NCI-H2171 treated with DMSO at 0.1 percent for 48 hours (cell line): ENCODE measurements at regions not wholly inside any gene's neighbourhood (a gene's known extent, or its start where the extent isn't known, plus 50 kb on each side); places are given as distances from the start of the nearest gene placed in this dataset.

Experiments used
- DNase-seq: peaks from one replicate; lab custom pipeline; 2025; lab: John Stamatoyannopoulos, UW

DNA sequence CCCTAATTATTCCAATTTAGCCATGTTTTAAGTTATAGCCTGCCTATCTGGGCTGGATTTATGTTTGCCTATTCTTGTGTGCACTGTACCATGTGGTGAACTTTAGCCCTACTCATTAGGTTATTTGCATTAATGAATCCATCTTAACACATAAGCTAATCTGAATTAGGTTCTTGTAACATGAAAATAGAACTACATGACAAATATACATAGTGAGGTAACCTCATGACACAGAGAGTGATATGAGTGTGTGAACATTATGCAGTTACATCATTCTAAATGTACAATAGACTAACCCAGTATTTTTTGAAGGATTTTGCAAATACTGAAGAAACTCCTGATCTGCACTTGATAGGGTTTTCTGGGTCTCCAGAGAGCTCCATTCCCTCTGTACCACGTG, 733.7 kb upstream of the CITED2 start:
- no peak for DNase-seq

DNA sequence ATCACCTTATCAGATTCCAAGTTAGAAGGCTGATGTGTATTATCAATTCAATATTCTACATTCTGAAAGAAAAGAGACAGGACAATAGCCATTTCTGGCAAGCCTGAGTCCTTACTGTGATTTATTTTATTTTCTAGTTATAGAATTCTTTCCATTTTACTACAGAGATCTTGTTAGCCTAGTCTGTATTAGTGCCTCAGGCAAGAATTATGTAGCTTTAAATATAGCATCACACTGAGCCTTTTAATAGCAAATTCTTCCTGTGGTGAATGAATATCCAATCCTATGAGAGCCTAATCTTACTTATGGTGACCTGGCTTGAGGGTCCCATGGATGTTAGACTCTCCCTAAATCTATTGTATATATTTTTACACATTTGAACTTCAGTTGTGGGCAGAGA, 732.8 kb upstream of the CITED2 start:
- DNase-seq, result no peak

GRCh38 chr6:140105857-140106256, 731.4 kb upstream of the CITED2 start:
- peak; percentile 11 for DNase-seq

DNA sequence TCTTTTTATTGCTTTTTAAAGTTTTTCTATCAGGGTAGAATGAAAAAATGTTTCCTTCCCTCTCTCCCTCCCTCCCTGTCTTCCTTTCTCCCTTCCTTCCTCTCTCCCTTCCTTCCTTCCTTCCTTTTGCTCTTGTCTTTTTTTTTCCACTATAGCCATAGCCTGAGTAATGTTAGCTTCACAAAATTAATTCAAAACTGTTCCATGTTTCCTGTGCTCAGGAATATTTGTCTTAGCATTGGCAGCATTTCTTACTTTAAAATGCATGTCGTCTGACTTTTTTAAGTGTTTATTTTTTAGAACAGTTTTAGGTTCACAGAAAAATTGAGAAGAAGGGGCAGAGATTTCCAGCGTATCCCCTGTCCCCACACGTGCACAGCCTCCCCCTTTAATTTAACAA, 730.8 kb upstream of the CITED2 start:
- DNase-seq, result no peak

DNA sequence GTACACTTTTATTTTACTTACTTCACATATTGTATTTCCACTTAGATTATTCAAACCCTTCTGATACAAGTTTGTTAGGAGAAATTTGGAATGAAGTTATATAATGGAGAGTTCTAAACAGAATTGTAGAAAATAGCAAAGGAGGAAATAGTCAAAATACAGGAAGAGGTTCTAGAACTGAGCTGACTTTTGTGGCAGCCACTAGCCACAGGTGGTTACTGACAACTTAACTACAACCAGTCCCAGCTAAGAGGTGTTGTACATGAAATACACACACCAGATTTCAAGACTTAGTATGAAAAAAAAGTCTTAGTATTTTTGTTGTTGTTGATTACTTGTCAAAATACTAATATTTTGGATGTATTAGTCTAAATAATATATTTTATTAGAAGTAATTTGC, 727.4 kb upstream of the CITED2 start:
- DNase-seq, result no peak

DNA sequence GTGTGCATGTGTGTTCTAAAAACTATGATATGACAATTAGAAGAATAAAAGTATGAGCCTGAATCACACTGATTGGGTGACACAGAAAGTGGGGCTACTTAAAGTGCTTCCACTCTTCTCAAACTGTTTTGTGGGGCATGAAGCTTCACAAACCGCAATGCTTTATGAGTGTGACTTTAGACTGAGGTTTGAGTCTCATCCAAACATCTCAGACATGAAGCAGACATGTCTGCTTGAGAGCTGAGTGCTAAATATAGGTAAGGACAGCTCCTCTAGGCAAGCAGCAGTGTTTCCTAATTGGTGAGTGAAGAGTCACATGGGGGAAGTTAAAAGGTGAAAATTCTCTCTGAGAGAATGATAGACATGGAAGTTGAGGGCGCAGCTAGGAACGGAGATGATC, 726.9 kb upstream of the CITED2 start:
- no peak for DNase-seq

GRCh38 chr6:140095532-140095931, 721.1 kb upstream of the CITED2 start:
- no peak for DNase-seq

- no peak for DNase-seq
These were observed 717.4 kb upstream of the CITED2 start for GRCh38 chr6:140091895-140092294.

DNA sequence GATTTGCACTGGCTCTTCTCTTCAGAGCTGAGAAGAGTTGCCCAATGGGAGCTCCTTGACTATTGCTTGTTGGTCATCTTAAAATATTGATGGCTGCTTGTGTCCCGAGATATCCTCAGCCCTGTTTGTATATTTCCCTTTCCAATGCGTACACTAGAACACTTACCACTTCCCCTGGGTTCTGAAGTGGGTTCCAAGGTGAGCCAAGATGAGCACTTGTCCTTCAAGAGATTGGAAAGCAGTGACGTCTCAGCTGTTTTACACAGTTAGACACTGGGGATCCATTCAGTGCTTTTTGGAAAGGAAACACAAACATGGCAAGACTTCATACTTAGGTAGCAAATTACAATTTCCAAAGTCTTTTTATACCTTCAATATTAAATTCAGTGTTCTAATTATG, 716.4 kb upstream of the CITED2 start:
- DNase-seq, result no peak

GRCh38 chr6:140083375-140083774, 708.9 kb upstream of the CITED2 start:
- DNase-seq, result no peak

- no peak for DNase-seq
These were observed 708.4 kb upstream of the CITED2 start for GRCh38 chr6:140082867-140083297.

- no peak for DNase-seq
These were observed 704.9 kb upstream of the CITED2 start for GRCh38 chr6:140079328-140079727.

- DNase-seq, result no peak
These were observed 704.2 kb upstream of the CITED2 start for GRCh38 chr6:140078561-140079125.

- DNase-seq, result no peak
These were observed 703.5 kb upstream of the CITED2 start for GRCh38 chr6:140077827-140078560.

DNA sequence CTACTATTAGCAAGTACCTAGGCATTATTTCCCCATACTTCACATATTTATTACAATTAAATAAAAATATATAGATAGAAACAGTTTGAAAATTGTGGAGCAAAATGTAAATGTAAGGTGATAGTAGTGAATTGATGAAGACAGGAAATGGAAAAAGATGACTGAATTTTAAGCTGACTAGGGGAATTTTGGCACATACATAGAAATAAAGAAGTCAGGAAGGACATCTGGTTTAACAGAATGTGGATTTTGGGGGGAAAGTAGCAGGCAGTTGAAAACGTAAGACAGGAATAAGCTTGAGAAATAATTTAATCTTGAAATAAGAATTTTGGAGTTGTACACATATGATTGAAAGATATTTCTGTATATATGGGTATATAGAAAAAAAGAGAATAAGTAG, 701.7 kb upstream of the CITED2 start:
- DNase-seq, result no peak

- DNase-seq, result no peak
These were observed 699.0 kb upstream of the CITED2 start for GRCh38 chr6:140073456-140073855.

- DNase-seq, result no peak
These were observed 697.2 kb upstream of the CITED2 start for GRCh38 chr6:140071601-140072062.

DNA sequence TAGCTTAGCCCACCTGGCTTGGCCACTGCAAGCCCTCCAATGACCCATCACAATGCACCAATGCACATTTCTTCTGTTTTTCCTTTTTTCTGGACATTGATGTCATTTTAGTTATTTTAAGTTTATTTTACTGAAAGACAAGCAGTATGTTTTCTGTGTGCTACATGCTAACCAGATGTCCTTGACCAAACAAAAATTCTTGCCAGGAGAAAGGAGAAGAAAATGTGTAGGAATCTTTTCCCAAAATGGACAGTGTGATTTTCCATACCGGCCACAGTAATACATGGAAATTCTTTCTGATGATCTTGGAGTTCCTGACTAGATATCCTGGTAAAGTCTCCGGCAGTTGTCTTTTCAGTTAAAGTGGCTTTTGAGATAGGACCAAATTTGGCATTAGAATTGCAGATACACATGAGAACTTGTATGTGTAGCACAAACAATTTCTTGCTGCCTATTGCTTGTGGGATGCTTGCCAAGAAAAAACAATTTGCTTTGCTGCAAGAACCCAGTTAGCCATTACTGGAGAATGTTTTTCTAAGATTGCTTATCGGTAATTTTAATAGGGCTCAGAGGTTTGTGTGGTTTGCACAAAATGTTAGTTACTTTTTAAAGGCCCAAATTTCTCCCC, 696.5 kb upstream of the CITED2 start:
- no peak for DNase-seq

GRCh38 chr6:140069576-140069975, 695.1 kb upstream of the CITED2 start:
- no peak for DNase-seq

DNA sequence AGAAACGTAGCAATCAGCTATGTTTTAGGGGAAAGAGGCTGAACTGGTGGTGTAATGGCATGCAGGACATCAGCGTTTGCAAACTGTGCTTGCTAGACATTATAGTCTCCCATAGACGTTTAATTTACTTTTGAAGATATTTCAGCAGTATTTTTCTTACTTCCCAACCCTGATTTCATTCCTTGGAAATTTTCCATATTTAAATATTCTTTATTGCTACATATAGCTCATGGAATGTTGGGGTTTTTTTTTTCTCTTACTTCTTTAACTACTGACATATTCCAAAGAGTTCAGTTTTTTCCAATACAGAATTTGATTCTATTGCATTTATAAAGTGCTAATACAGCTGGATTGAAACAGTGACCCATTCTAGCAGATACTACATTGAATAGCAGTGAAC, 694.4 kb upstream of the CITED2 start:
- no peak for DNase-seq

DNA sequence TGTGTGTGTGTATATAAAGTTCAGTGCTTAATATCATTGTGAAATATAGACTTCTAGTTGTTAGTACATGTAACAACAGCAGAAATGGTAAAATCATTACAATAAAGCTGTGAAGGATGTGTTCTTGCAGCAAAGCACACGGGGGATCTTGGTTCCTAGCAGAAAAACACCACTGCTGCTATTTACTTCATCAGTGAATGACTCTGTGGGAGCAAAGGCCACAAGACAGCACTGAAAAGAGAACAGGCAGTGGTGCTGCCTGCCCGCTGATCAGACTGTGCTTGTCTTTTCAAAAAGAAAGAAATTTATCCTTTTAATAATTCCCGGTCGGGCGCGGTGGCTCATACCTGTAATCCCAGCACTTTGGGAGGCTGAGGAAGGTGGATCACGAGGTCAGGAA, 689.9 kb upstream of the CITED2 start:
- no peak for DNase-seq

- DNase-seq, result no peak
These were observed 688.6 kb upstream of the CITED2 start for GRCh38 chr6:140063021-140063399.
